CD4-positive, alpha-beta T cell treated with Interleukin-17A for 1 hour (primary cell): ENCODE measurements at regions not wholly inside any gene's neighbourhood (a gene's known extent, or its start where the extent isn't known, plus 50 kb on each side); places are given as distances from the start of the nearest gene placed in this dataset.
"Not testable (repeated sequence)": the region's sequence is repeated elsewhere in the genome, so short reads cannot be mapped to it uniquely, and the experiment has no call there.

Source experiments
- DNase-seq: peaks from one replicate; pipeline ENCODE4 v3.0.0-alpha.2; 2020

GRCh38 chr9:73053543-73053942 is 98.1 kb upstream of the ANXA1 start:
- DNase-seq = no peak

- no peak for DNase-seq
Observed at GRCh38 chr9:73050887-73051550, 98.2 kb upstream of the ALDH1A1 start.

- DNase-seq = no peak
Observed at GRCh38 chr9:73050065-73050816, 97.4 kb upstream of the ALDH1A1 start.

- no peak for DNase-seq
Observed at GRCh38 chr9:73049280-73049679, 96.4 kb upstream of the ALDH1A1 start.

- DNase-seq = no peak
Observed at GRCh38 chr9:73046769-73047168, 93.9 kb upstream of the ALDH1A1 start.

- DNase-seq = not testable (repeated sequence)
Observed at GRCh38 chr9:73044776-73045175, 91.9 kb upstream of the ALDH1A1 start.

- DNase-seq = no peak
Observed at GRCh38 chr9:73042155-73042554, 89.3 kb upstream of the ALDH1A1 start.

GRCh38 chr9:73039271-73040263 is 86.7 kb upstream of the ALDH1A1 start:
- no peak for DNase-seq

GRCh38 chr9:73038613-73039012 is 85.8 kb upstream of the ALDH1A1 start:
- no peak for DNase-seq

GRCh38 chr9:73038089-73038509 is 85.2 kb upstream of the ALDH1A1 start:
- no peak for DNase-seq

- no peak for DNase-seq
Observed at GRCh38 chr9:73037613-73038012, 84.8 kb upstream of the ALDH1A1 start.

GRCh38 chr9:73034962-73035361 is 82.1 kb upstream of the ALDH1A1 start:
- DNase-seq = no peak

GRCh38 chr9:73031350-73031749 is 78.5 kb upstream of the ALDH1A1 start:
- no peak for DNase-seq

- DNase-seq = no peak
Observed at GRCh38 chr9:73030370-73031030, 77.6 kb upstream of the ALDH1A1 start.

GRCh38 chr9:73029346-73029745 is 76.5 kb upstream of the ALDH1A1 start:
- no peak for DNase-seq

- no peak for DNase-seq
Observed at GRCh38 chr9:73026375-73026774, 73.5 kb upstream of the ALDH1A1 start.

- DNase-seq = no peak
Observed at GRCh38 chr9:73024601-73025034, 71.8 kb upstream of the ALDH1A1 start.

GRCh38 chr9:73023025-73023541 is 70.2 kb upstream of the ALDH1A1 start:
- DNase-seq = peak; percentile 38

- DNase-seq = no peak
Observed at GRCh38 chr9:73022353-73022752, 69.5 kb upstream of the ALDH1A1 start.

GRCh38 chr9:73020877-73021276 is 68.0 kb upstream of the ALDH1A1 start:
- DNase-seq = no peak

- DNase-seq = no peak
Observed at GRCh38 chr9:73014011-73014410, 61.2 kb upstream of the ALDH1A1 start.

- DNase-seq = no peak
Observed at GRCh38 chr9:73011956-73012355, 59.1 kb upstream of the ALDH1A1 start.
